SK-N-SH (cell line): ENCODE measurements at regions not wholly inside any gene's neighbourhood (a gene's known extent, or its start where the extent isn't known, plus 50 kb on each side); places are given as distances from the start of the nearest gene placed in this dataset.

Source experiments
- CTCF ChIA-PET: fragments of 300-600, 350-600 bp; formaldehyde crosslinking; extraction: SDS; loops from one replicate; lab custom pipeline; 2021; lab: Yijun Ruan, JAX
- POLR2A ChIA-PET: fragments of 350-600 bp; sonication (Branson Sonifier 250); formaldehyde crosslinking; extraction: SDS; loops from one replicate; lab custom pipeline; 2020; ENCODE audit warnings: antibody characterized with exemption, inconsistent platforms; lab: Yijun Ruan, JAX
- DNase-seq: peaks from one replicate; pipeline ENCODE4 v3.0.0; 2012
- H2AFZ ChIP-seq: fragments of 200-600 bp; sonication (generic); 2 replicates; pipeline ENCODE4 v1.8.1; 2016; ENCODE audit warnings: antibody characterized with exemption, mild to moderate bottlenecking, low read depth
- H3F3A ChIP-seq: fragments of 200-600 bp; sonication (generic); replicated peaks from 2 replicates; pipeline ENCODE3; 2016; ENCODE audit warnings: antibody characterized with exemption, mild to moderate bottlenecking; ENCODE audit not compliant: insufficient read depth
- H3K27ac ChIP-seq, 2 experiments: fragments of 200-500 bp in 1 of 2; fragments of 200-600 bp in 1 of 2; sonication (Bioruptor generic) in 1 of 2; sonication (generic), shearing (Covaris generic) in 1 of 2; 2 replicates each; pipeline versions ENCODE4 v1.5.1 to v1.6.1; 2014 to 2016; ENCODE audit warnings: low read depth in 2 of 2, inconsistent platforms in 1 of 2, low read length in 1 of 2, mild to moderate bottlenecking in 1 of 2, mixed read lengths in 1 of 2
- H3K27me3 ChIP-seq: fragments of 200-600 bp; sonication (generic), shearing (Covaris generic); 2 replicates; pipeline ENCODE4 v1.6.1; 2016; ENCODE audit warnings: mixed run types; ENCODE audit not compliant: insufficient read depth
- H3K36me3 ChIP-seq, 2 experiments: fragments of 200-500 bp in 1 of 2; fragments of 200-600 bp in 1 of 2; sonication (Bioruptor generic) in 1 of 2; sonication (generic) in 1 of 2; replicated peaks in 1 of 2; 2 replicates each; pipeline versions ENCODE3 to v1.5.1; 2014 to 2016; ENCODE audit warnings: low read length in 1 of 2, mild to moderate bottlenecking in 1 of 2; ENCODE audit not compliant: insufficient read depth in 2 of 2, control insufficient read depth in 1 of 2
- H3K4me1 ChIP-seq, 2 experiments: fragments of 200-500 bp in 1 of 2; fragments of 200-600 bp in 1 of 2; sonication (Bioruptor generic) in 1 of 2; sonication (generic), shearing (Covaris generic) in 1 of 2; 2 replicates each; pipeline versions ENCODE4 v1.5.1 to v1.6.1; 2014 to 2016; ENCODE audit warnings: low read depth in 1 of 2, low read length in 1 of 2, mixed run types in 1 of 2; ENCODE audit not compliant: insufficient read depth in 2 of 2, control insufficient read depth in 1 of 2
- H3K4me2 ChIP-seq: fragments of 200-600 bp; sonication (generic), shearing (Covaris generic); 2 replicates; pipeline ENCODE4 v1.6.1; 2017; ENCODE audit warnings: mixed run types
- H3K4me3 ChIP-seq, 2 experiments: fragments of 200-500 bp in 1 of 2; fragments of 200-600 bp in 1 of 2; sonication (Bioruptor generic) in 1 of 2; sonication (generic), shearing (Covaris generic) in 1 of 2; 2 replicates each; pipeline versions ENCODE4 v1.5.1 to v1.8.1; 2014 to 2016; ENCODE audit warnings: low read depth in 2 of 2, inconsistent platforms in 1 of 2, low read length in 1 of 2, mild to moderate bottlenecking in 1 of 2, mixed read lengths in 1 of 2, moderate library complexity in 1 of 2
- H3K79me2 ChIP-seq: fragments of 200-600 bp; sonication (generic); 2 replicates; pipeline ENCODE4 v1.8.1; 2017; ENCODE audit warnings: mild to moderate bottlenecking; ENCODE audit not compliant: insufficient read depth
- H3K9ac ChIP-seq: fragments of 200-600 bp; sonication (generic); 2 replicates; pipeline ENCODE4 v1.6.1; 2017; ENCODE audit warnings: mixed run types
- H3K9me2 ChIP-seq: fragments of 200-600 bp; sonication (generic); 2 replicates; pipeline ENCODE4 v1.6.1; 2017; ENCODE audit warnings: mixed run types
- H3K9me3 ChIP-seq: fragments of 200-600 bp; sonication (generic); 2 replicates; pipeline ENCODE4 v1.6.1; 2017; ENCODE audit warnings: mixed run types, mild to moderate bottlenecking, moderate library complexity
- H4K20me1 ChIP-seq: fragments of 200-600 bp; sonication (generic); 2 replicates; pipeline ENCODE4 v1.6.1; 2017; ENCODE audit warnings: mild to moderate bottlenecking, mixed run types; ENCODE audit not compliant: insufficient read depth
- ELF1 ChIP-seq: IDR thresholded peaks from 2 replicates; pipeline ENCODE4 v1.4.0; 2012
- FOXJ3 ChIP-seq: sonication (generic); formaldehyde crosslinking; IDR thresholded peaks from 2 replicates; pipeline ENCODE4 v1.5.1; 2020; ENCODE audit warnings: mild to moderate bottlenecking, missing genetic modification reagents
- FOXM1 ChIP-seq: IDR thresholded peaks from 2 replicates; pipeline ENCODE4 v1.4.0; 2012; ENCODE audit warnings: low read depth, mild to moderate bottlenecking
- JUND ChIP-seq: IDR thresholded peaks from 2 replicates; pipeline ENCODE4 v1.4.0; 2012
- MXI1 ChIP-seq: IDR thresholded peaks from 2 replicates; pipeline ENCODE4 v1.6.1; 2012; ENCODE audit warnings: mild to moderate bottlenecking, low read depth, low read length, improper control_type of control experiment
- NFIC ChIP-seq: IDR thresholded peaks from 2 replicates; pipeline ENCODE4 v1.4.0; 2012; ENCODE audit warnings: borderline replicate concordance
- NRF1 ChIP-seq: IDR thresholded peaks from 2 replicates; pipeline ENCODE4 v1.6.1; 2012; ENCODE audit warnings: low read depth, mild to moderate bottlenecking, low read length
- PBX3 ChIP-seq: IDR thresholded peaks from 2 replicates; pipeline ENCODE4; 2012
- POLR2AphosphoS5 ChIP-seq: IDR thresholded peaks from 2 replicates; pipeline ENCODE4 v1.6.1; 2012; ENCODE audit warnings: low read depth, low read length
- RAD21 ChIP-seq: IDR thresholded peaks from 2 replicates; pipeline ENCODE4 v1.6.1; 2012; ENCODE audit warnings: mild to moderate bottlenecking, low read length
- RCOR1 ChIP-seq: fragments of 150-350 bp; IDR thresholded peaks from 2 replicates; pipeline ENCODE4 v1.6.1; 2017; ENCODE audit warnings: antibody characterized with exemption, low read length
- RFX5 ChIP-seq: IDR thresholded peaks from 2 replicates; pipeline ENCODE4 v1.6.1; 2012; ENCODE audit warnings: mild to moderate bottlenecking, improper control_type of control experiment, low read length
- RXRA ChIP-seq: IDR thresholded peaks from 2 replicates; pipeline ENCODE4 v1.4.0; 2012; ENCODE audit warnings: low read depth, mild to moderate bottlenecking, borderline replicate concordance
- SIN3A ChIP-seq: IDR thresholded peaks from 2 replicates; pipeline ENCODE4 v1.6.1; 2012; ENCODE audit warnings: low read depth, mild to moderate bottlenecking, low read length, moderate library complexity, borderline replicate concordance
- SMC3 ChIP-seq: IDR thresholded peaks from 2 replicates; pipeline ENCODE4 v1.6.1; 2012; ENCODE audit warnings: low read depth, low read length, improper control_type of control experiment
- USF2 ChIP-seq: fragments of 150-350 bp; IDR thresholded peaks from 2 replicates; pipeline ENCODE4 v1.6.1; 2017; ENCODE audit warnings: antibody characterized with exemption, low read length, low read depth, borderline replicate concordance
- WGBS: methylation state at CpG from one replicate; pipeline ENCODE4 v1.1.6; 2017; ENCODE audit warnings: low lambda C conversion rate; 5-methylcytosine and 5-hydroxymethylcytosine counted together
- TF ChIP-seq, protein P1 (sequence below): fragments of 200-600 bp; sonication (generic); IDR thresholded peaks from 2 replicates; pipeline ENCODE4 v1.6.1; 2017; ENCODE audit warnings: antibody characterized with exemption, mild to moderate bottlenecking, moderate library complexity
- TF ChIP-seq, protein P2 (sequence below): IDR thresholded peaks from 2 replicates; pipeline ENCODE4 v1.4.0; 2012; ENCODE audit warnings: low read depth, borderline replicate concordance
- TF ChIP-seq, protein P3 (sequence below): IDR thresholded peaks from 2 replicates; pipeline ENCODE4 v1.4.0; 2012; ENCODE audit warnings: low read depth

- Histone ChIP-seq H3K9ac (no peak overlapping the region), H2AFZ (no peak overlapping the region), H3K9me3 (no peaks in the 10 kb centered on the region), H3K9me2 (0 out of 2 replicates have a peak, but pooled peaks cover 3% of the 10 kb centered on the region), H3K27me3 (no peaks in the 10 kb centered on the region), H3K79me2 (no peaks in the 10 kb centered on the region), H3K36me3 (no peaks in the 10 kb centered on the region), H3K4me1 (no peaks in the 10 kb centered on the region), H3K27ac (no peak overlapping the region), H3K4me3 (no peak overlapping the region), H3K4me2 (no peak overlapping the region), H4K20me1 (no peaks in the 10 kb centered on the region)
- ChIA-PET CTCF (no interaction called here), POLR2A (no interaction called here)
- WGBS = 17% methylated on average over 3 of the region's 3 CpGs
- DNase-seq = no peak
- no peak for TF ChIP-seq RAD21
- no peak for TF ChIP-seq RCOR1
- TF ChIP-seq POLR2AphosphoS5 = no peak
- TF ChIP-seq ELF1 = no peak
- no peak for TF ChIP-seq NFIC
- no peak for TF ChIP-seq FOXJ3
- no peak for TF ChIP-seq NRF1
- TF ChIP-seq JUND = no peak
- no peak for TF ChIP-seq USF2
- TF ChIP-seq, protein P1, sequence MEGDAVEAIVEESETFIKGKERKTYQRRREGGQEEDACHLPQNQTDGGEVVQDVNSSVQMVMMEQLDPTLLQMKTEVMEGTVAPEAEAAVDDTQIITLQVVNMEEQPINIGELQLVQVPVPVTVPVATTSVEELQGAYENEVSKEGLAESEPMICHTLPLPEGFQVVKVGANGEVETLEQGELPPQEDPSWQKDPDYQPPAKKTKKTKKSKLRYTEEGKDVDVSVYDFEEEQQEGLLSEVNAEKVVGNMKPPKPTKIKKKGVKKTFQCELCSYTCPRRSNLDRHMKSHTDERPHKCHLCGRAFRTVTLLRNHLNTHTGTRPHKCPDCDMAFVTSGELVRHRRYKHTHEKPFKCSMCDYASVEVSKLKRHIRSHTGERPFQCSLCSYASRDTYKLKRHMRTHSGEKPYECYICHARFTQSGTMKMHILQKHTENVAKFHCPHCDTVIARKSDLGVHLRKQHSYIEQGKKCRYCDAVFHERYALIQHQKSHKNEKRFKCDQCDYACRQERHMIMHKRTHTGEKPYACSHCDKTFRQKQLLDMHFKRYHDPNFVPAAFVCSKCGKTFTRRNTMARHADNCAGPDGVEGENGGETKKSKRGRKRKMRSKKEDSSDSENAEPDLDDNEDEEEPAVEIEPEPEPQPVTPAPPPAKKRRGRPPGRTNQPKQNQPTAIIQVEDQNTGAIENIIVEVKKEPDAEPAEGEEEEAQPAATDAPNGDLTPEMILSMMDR = no peak
- TF ChIP-seq, protein P2, sequence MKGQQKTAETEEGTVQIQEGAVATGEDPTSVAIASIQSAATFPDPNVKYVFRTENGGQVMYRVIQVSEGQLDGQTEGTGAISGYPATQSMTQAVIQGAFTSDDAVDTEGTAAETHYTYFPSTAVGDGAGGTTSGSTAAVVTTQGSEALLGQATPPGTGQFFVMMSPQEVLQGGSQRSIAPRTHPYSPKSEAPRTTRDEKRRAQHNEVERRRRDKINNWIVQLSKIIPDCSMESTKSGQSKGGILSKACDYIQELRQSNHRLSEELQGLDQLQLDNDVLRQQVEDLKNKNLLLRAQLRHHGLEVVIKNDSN = no peak
- TF ChIP-seq SMC3 = no peak
- TF ChIP-seq, protein P3, sequence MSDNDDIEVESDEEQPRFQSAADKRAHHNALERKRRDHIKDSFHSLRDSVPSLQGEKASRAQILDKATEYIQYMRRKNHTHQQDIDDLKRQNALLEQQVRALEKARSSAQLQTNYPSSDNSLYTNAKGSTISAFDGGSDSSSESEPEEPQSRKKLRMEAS = no peak
- no peak for TF ChIP-seq RFX5
- no peak for TF ChIP-seq MXI1
- TF ChIP-seq PBX3 = no peak
- TF ChIP-seq FOXM1 = no peak
- TF ChIP-seq RXRA = no peak
- no peak for TF ChIP-seq SIN3A
- TF ChIP-seq, all 33 proteins: peak for 0
- no peaks in the 10 kb centered on the region for H3F3A ChIP-seq
These were observed 370.5 kb downstream of the MDFIC start for GRCh38 chr7:115292381-115292780.
